Cardiac muscle cell (in vitro differentiated cells and primary cell): ENCODE measurements at regions not wholly inside any gene's neighbourhood (a gene's known extent, or its start where the extent isn't known, plus 50 kb on each side); places are given as distances from the start of the nearest gene placed in this dataset.

Source experiments
- DNase-seq, 2 donors: peaks; one replicate each; pipeline versions ENCODE4 v3.0.0 to v3.0.0-alpha.2; 2010 to 2017; ENCODE audit warnings: low read depth in 1 of 2, low spot score in 1 of 2
- H3K27ac ChIP-seq: fragments of 200-600 bp; sonication (generic); 2 replicates; pipeline ENCODE4 v1.5.1; 2016
- H3K27me3 ChIP-seq: fragments of 200-600 bp; sonication (generic); 2 replicates; pipeline ENCODE4 v1.6.0; 2016; ENCODE audit warnings: control low read depth
- H3K36me3 ChIP-seq: fragments of 200-600 bp; sonication (generic); 2 replicates; pipeline ENCODE4 v1.5.1; 2016; ENCODE audit warnings: control low read depth
- H3K4me1 ChIP-seq: fragments of 200-600 bp; sonication (generic); 2 replicates; pipeline ENCODE4 v1.8.1; 2017; ENCODE audit warnings: low read depth, mild to moderate bottlenecking, mixed run types
- H3K4me3 ChIP-seq: fragments of 200-600 bp; sonication (generic); 2 replicates; pipeline ENCODE4 v1.5.1; 2016; ENCODE audit warnings: mild to moderate bottlenecking
- H3K9me3 ChIP-seq: fragments of 200-600 bp; sonication (generic); 2 replicates; pipeline ENCODE4 v1.5.1; 2017; ENCODE audit warnings: low read depth, mild to moderate bottlenecking, control low read depth
- CTCF ChIP-seq: IDR thresholded peaks from 2 replicates; pipeline ENCODE4 v1.5.1; 2012; ENCODE audit warnings: low read depth, mild to moderate bottlenecking, low read length

GRCh38 chr11:104704888-104705287 lies 193.4 kb downstream of the CASP12 start:
- Histone ChIP-seq H3K4me3 (no peak overlapping the region), H3K9me3 (no peaks in the 10 kb centered on the region), H3K36me3 (no peaks in the 10 kb centered on the region), H3K27ac (no peak overlapping the region), H3K4me1 (peaks cover 3% of the 10 kb centered on the region), H3K27me3 (no peaks in the 10 kb centered on the region)
- no peak for TF ChIP-seq CTCF
- no peak for DNase-seq

- TF ChIP-seq CTCF = no peak
- no peak for DNase-seq
- no peak overlapping the region for H3K4me3 ChIP-seq
- H3K36me3 ChIP-seq = no peaks in the 10 kb centered on the region
- peaks cover 3% of the 10 kb centered on the region for H3K4me1 ChIP-seq
- H3K27ac ChIP-seq = no peak overlapping the region
- H3K9me3 ChIP-seq = no peaks in the 10 kb centered on the region
- H3K27me3 ChIP-seq = no peaks in the 10 kb centered on the region
These were observed 194.0 kb downstream of the CASP12 start for GRCh38 chr11:104704146-104704830.

DNA sequence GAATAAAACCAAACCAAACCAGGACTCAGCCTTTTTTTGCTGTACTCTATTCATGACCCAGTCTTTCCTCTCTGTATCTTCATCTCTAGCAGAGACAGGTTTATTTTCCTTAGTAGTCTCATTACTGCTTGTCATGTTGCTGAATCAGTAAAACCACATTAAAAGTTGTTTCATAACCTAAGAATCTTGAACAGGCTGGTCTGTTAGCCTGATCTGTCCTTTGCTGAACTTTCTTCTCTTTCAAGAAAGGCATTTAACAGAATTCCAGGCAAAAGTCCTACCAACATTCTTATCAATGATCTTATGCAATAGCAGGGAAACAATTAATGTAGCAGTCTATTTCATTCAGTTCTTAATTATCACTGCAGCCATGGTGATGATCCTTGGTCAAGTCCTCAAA lies 197.7 kb downstream of the CASP12 start:
- Histone ChIP-seq H3K4me1 (peaks cover 2% of the 10 kb centered on the region), H3K36me3 (no peaks in the 10 kb centered on the region), H3K27me3 (no peaks in the 10 kb centered on the region), H3K9me3 (no peaks in the 10 kb centered on the region), H3K4me3 (no peak overlapping the region), H3K27ac (no peak overlapping the region)
- no peak for TF ChIP-seq CTCF
- peak in 1 of 2 donors; percentile 78 for DNase-seq

DNA sequence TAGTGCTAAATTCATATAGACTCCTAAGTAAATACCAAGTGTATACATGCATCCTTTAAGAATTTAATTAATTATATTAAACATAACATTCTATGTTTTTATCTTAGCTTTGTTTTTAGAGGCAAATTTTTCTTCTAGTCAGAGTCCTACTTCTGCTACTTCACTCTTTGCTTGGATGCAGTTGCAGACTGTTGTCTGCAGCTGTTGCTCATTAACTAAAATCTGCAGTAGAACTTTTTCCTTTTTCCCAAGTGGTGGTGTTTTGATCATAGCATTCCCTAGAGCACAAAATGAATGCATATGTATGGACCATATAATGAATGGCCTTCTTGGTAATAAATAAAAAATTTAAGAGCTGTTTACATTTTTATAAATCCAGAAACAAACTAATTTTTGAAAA lies 198.3 kb downstream of the CASP12 start:
- TF ChIP-seq CTCF = no peak
- H3K36me3 ChIP-seq = no peaks in the 10 kb centered on the region
- H3K9me3 ChIP-seq = no peaks in the 10 kb centered on the region
- DNase-seq = no peak
- no peak overlapping the region for H3K4me3 ChIP-seq
- no peak overlapping the region for H3K27ac ChIP-seq
- H3K4me1 ChIP-seq = no peaks in the 10 kb centered on the region
- no peaks in the 10 kb centered on the region for H3K27me3 ChIP-seq

GRCh38 chr11:104695065-104695463 lies 203.2 kb downstream of the CASP12 start:
- no peak for DNase-seq
- no peak overlapping the region for H3K27ac ChIP-seq

More at GRCh38 chr11:104695065-104695463, 203.2 kb downstream of the CASP12 start:
- no peak for TF ChIP-seq CTCF
- Histone ChIP-seq H3K4me1 (no peaks in the 10 kb centered on the region), H3K4me3 (no peak overlapping the region), H3K27me3 (no peaks in the 10 kb centered on the region), H3K9me3 (no peaks in the 10 kb centered on the region), H3K36me3 (no peaks in the 10 kb centered on the region)
